ENCODE measurements at regions not wholly inside any gene's neighbourhood (a gene's known extent, or its start where the extent isn't known, plus 50 kb on each side); places are given as distances from the start of the nearest gene placed in this dataset.

DNA sequence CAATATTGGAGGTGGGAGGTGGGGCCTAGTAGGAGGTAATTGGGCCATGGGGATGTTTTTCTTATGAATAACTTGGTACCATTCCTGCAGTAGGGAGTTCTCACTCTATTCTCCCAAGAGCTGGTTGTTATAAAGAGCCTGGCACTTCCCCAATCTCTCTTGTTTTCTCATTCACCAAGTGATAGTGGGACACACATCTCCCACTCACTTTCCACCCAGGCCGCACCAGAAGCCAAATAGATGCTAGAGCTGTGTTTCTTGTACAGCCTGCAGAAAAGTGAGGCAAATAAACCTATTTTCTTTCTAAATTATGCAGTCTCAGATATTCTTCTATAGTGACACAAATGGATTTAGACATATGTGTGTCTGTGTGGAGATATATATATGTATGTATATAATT, 117.6 kb downstream of the ANKRD50 start:
- no peak for DNase-seq

DNA sequence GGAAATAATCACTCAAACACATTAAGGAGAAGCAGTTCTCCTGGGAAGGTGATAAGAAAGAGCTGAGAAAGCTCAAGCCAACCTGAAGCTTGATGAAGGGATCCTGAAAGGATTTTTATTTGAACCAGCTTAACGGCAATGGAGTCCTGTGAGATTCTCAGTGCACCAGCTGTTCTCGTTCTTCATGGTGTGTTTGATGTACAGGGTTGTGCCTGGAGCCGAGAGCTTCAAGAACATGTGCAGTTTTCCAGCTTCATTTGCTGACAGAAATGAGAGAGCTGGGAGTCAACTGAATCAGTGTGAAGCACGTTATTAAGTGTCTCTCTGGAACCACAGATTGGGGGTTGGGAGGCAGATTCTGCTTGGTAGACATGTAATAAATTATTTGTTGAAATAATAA, 115.7 kb downstream of the ANKRD50 start:
- DNase-seq = no peak

DNA sequence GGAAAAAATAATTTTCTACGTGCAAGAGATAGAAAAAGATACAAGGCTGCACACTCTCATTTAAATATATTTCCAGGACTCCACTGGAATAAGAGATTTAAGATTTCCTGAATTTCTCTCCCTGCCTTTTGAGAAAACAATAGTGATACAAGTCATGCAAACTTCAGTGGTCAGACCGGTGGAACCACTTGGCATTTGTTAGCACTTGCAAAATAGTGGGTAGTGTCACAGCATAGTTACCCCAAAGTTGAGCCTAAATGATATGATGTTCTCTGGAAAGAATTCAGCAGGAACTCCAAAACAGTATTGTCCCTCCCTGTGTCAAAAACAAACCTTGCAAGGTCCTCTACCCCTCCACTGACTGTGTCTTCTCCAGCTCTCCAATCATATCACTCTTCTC, 102.3 kb downstream of the ANKRD50 start:
- DNase-seq = no peak

All from RPMI8226 (cell line).